Suppressor macrophage (primary cell): ENCODE measurements at regions not wholly inside any gene's neighbourhood (a gene's known extent, or its start where the extent isn't known, plus 50 kb on each side); places are given as distances from the start of the nearest gene placed in this dataset.

Experiments
- DNase-seq, 4 experiments: peaks; one replicate each; pipeline ENCODE4 v3.0.0-alpha.2; 2020 to 2022

- DNase-seq = no peak
Observed at GRCh38 chr20:7262803-7263202, 495.3 kb downstream of the BMP2 start.

GRCh38 chr20:7264137-7264536 is 496.7 kb downstream of the BMP2 start:
- no peak for DNase-seq

GRCh38 chr20:7269452-7269851 is 502.0 kb downstream of the BMP2 start:
- DNase-seq = no peak

- DNase-seq = no peak
Observed at GRCh38 chr20:7272512-7272911, 505.0 kb downstream of the BMP2 start.

- no peak for DNase-seq
Observed at GRCh38 chr20:7274870-7275269, 507.4 kb downstream of the BMP2 start.

- DNase-seq = no peak
Observed at GRCh38 chr20:7275645-7276237, 508.3 kb downstream of the BMP2 start.

GRCh38 chr20:7285918-7286556 is 518.6 kb downstream of the BMP2 start:
- peak; percentile 75 to 85 (median 79) for DNase-seq

- no peak for DNase-seq
Observed at GRCh38 chr20:7291323-7291943, 523.9 kb downstream of the BMP2 start.

GRCh38 chr20:7291946-7292345 is 524.5 kb downstream of the BMP2 start:
- no peak for DNase-seq

GRCh38 chr20:7294816-7295360 is 527.4 kb downstream of the BMP2 start:
- no peak for DNase-seq

GRCh38 chr20:7301807-7302206 is 534.3 kb downstream of the BMP2 start:
- no peak for DNase-seq

- no peak for DNase-seq
Observed at GRCh38 chr20:7302250-7302649, 534.8 kb downstream of the BMP2 start.

GRCh38 chr20:7305976-7306375 is 538.5 kb downstream of the BMP2 start:
- DNase-seq = no peak

- DNase-seq = no peak
Observed at GRCh38 chr20:7308163-7308562, 540.7 kb downstream of the BMP2 start.

- DNase-seq = no peak
Observed at GRCh38 chr20:7313047-7313446, 545.6 kb downstream of the BMP2 start.

GRCh38 chr20:7323957-7324356 is 556.5 kb downstream of the BMP2 start:
- DNase-seq = no peak

GRCh38 chr20:7327810-7328209 is 560.3 kb downstream of the BMP2 start:
- no peak for DNase-seq

GRCh38 chr20:7330850-7331249 is 563.4 kb downstream of the BMP2 start:
- DNase-seq = no peak

- no peak for DNase-seq
Observed at GRCh38 chr20:7332169-7332568, 564.7 kb downstream of the BMP2 start.

GRCh38 chr20:7333841-7334240 is 566.4 kb downstream of the BMP2 start:
- DNase-seq = peak in 1 of 4 experiments; percentile 14

- no peak for DNase-seq
Observed at GRCh38 chr20:7346026-7346425, 578.5 kb downstream of the BMP2 start.

GRCh38 chr20:7346562-7346961 is 579.1 kb downstream of the BMP2 start:
- DNase-seq = no peak

GRCh38 chr20:7347409-7347808 is 579.9 kb downstream of the BMP2 start:
- DNase-seq = no peak

- DNase-seq = no peak
Observed at GRCh38 chr20:7348253-7348652, 580.8 kb downstream of the BMP2 start.
